Esophagus muscularis mucosa (tissue), 4 donors: ENCODE measurements at regions not wholly inside any gene's neighbourhood (a gene's known extent, or its start where the extent isn't known, plus 50 kb on each side); places are given as distances from the start of the nearest gene placed in this dataset.

Source experiments
- DNase-seq: peaks from one replicate; pipeline ENCODE4 v3.0.0-alpha.2; 2017; ENCODE audit errors: extremely low spot score
- H3K27ac ChIP-seq, 4 donors: fragments of 200-600 bp; sonication (generic); replicated peaks in 1 of 4; 1 replicate in 3 of 4; 2 replicates in 1 of 4; pipeline ENCODE4 v1.5.1; 2016 to 2019; ENCODE audit warnings: mild to moderate bottlenecking in 1 of 4
- H3K27me3 ChIP-seq, 4 donors: fragments of 200-600 bp; sonication (generic); one replicate each; pipeline versions ENCODE4 v1.5.1 to v1.6.0; 2016 to 2019
- H3K36me3 ChIP-seq, 4 donors: fragments of 200-600 bp; sonication (generic); one replicate each; pipeline ENCODE4 v1.5.1; 2016 to 2019
- H3K4me1 ChIP-seq, 4 donors: fragments of 200-600 bp; sonication (generic); one replicate each; pipeline ENCODE4 v1.5.1; 2016 to 2019
- H3K4me3 ChIP-seq, 4 donors: fragments of 200-600 bp; sonication (generic); 1 replicate in 2 of 4; 2 replicates in 2 of 4; pipeline ENCODE4 v1.5.1; 2016 to 2019; ENCODE audit warnings: mild to moderate bottlenecking in 4 of 4, moderate library complexity in 1 of 4
- H3K9me3 ChIP-seq, 4 donors: fragments of 200-600 bp; sonication (generic); 1 replicate in 3 of 4; 2 replicates in 1 of 4; pipeline ENCODE4 v1.5.1; 2016 to 2019
- CTCF ChIP-seq, 3 experiments: fragments of 200-600 bp in 2 of 3; fragments of 450-650 bp in 1 of 3; sonication (generic) in 2 of 3; IDR thresholded peaks; one replicate each; pipeline ENCODE4 v1.5.1; 2017 to 2019; ENCODE audit warnings: antibody characterized with exemption in 3 of 3, mild to moderate bottlenecking in 2 of 3, moderate library complexity in 1 of 3
- EP300 ChIP-seq: sonication (generic); formaldehyde crosslinking; IDR thresholded peaks from one replicate; pipeline ENCODE4 v1.6.1; 2017; ENCODE audit warnings: antibody characterized with exemption
- POLR2A ChIP-seq: fragments of 450-650 bp; IDR thresholded peaks from one replicate; pipeline ENCODE4 v1.6.1; 2017; ENCODE audit warnings: antibody characterized with exemption, moderate library complexity, mild to moderate bottlenecking, low read depth
- POLR2AphosphoS5 ChIP-seq, 2 donors: sonication (generic); formaldehyde crosslinking; IDR thresholded peaks; one replicate each; pipeline ENCODE4 v1.6.1; 2017; ENCODE audit warnings: antibody characterized with exemption in 2 of 2
- WGBS: methylation state at CpG from one replicate; pipeline ENCODE4 v1.1.5; 2018; 5-methylcytosine and 5-hydroxymethylcytosine counted together
- intact Hi-C: fragments of 100-400 bp; cut with DNase I; formaldehyde crosslinking; loops from one replicate; pipeline ENCODE4 v1.15.1; 2023

- intact Hi-C loops = no loop called here
Observed at GRCh38 chr3:145893331-145893730, 267.7 kb downstream of the PLOD2 start.

DNA sequence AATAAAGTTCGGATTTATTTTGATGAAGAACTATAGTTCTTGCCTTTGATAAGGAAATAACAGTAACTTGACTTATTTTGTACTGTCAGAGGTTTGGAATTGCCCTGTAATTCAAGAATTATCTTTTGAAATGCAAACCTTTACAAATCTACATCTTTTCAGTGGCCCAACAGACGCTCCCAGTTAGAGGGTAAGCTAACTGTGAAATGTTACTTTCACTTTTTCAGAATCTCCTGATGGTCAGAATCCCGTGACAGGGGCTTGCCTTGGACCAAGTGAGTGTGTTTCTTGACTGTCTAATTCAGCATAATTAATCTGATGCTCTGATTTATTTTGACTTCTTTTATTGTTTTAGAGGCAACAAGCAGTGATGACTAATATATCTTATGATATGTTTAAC, 262.5 kb downstream of the PLOD2 start:
- 56% methylated on average over 3 of the region's 3 CpGs for WGBS
- intact Hi-C loops = no loop called here
- no peaks in the 10 kb centered on the region for H3K36me3 ChIP-seq
- peaks cover 0 to 24% (median 3%) of the 10 kb centered on the region in 4 donors for H3K4me1 ChIP-seq
- H3K27ac ChIP-seq = no peak overlapping the region
- no peak for TF ChIP-seq POLR2A
- TF ChIP-seq EP300 = no peak
- TF ChIP-seq POLR2AphosphoS5 (IDR thresholded peaks at IDR 0.05) = no peak
- no peak for TF ChIP-seq CTCF (IDR thresholded peaks at IDR 0.05)
- peak overlapping the region in 2 of 4 donors; percentile 29 to 33 for H3K4me3 ChIP-seq
- no peak for DNase-seq
- H3K27me3 ChIP-seq = no peaks in the 10 kb centered on the region
- H3K9me3 ChIP-seq = no peaks in the 10 kb centered on the region

More at GRCh38 chr3:145893331-145893730, 267.7 kb downstream of the PLOD2 start:
- Histone ChIP-seq H3K4me3 (no peak overlapping the region), H3K9me3 (no peaks in the 10 kb centered on the region), H3K27ac (no peak overlapping the region), H3K36me3 (no peaks in the 10 kb centered on the region), H3K4me1 (peaks cover 0 to 8% (median 0%) of the 10 kb centered on the region in 4 donors), H3K27me3 (no peaks in the 10 kb centered on the region)
- no peak for TF ChIP-seq EP300
- TF ChIP-seq POLR2AphosphoS5 (IDR thresholded peaks at IDR 0.05) = no peak
- TF ChIP-seq POLR2A = no peak
- no peak for TF ChIP-seq CTCF (IDR thresholded peaks at IDR 0.05)
- DNase-seq = no peak
- WGBS = 75% methylated on average over 2 of the region's 2 CpGs

DNA sequence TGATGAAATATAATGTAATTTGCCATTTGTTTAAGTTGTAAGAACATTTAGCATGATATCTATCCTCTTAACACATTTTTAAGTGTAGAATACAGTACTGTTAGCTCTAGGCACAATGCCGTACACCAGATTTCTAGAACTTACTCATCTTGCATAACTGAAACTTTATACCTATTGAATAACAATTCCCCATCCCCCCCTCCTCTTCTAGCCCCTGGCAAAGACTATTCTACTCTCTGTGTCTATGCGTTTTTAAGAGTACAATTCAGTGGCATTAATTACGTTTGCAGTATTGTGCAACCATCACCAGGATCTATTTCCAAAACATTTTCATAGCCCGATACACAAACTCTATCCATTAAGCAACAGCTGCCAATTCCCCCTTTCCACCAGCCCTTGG, 261.7 kb downstream of the PLOD2 start:
- Histone ChIP-seq H3K4me3 (no peak overlapping the region), H3K27me3 (no peaks in the 10 kb centered on the region), H3K36me3 (no peaks in the 10 kb centered on the region), H3K4me1 (peaks cover 0 to 24% (median 3%) of the 10 kb centered on the region in 4 donors), H3K27ac (no peak overlapping the region), H3K9me3 (no peaks in the 10 kb centered on the region)
- intact Hi-C loops = no loop called here
- TF ChIP-seq POLR2AphosphoS5 (IDR thresholded peaks at IDR 0.05) (no peak), POLR2A (no peak)
- WGBS = 69% methylated on average over 4 of the region's 4 CpGs
- no peak for DNase-seq

- Histone ChIP-seq H3K4me3 (no peak overlapping the region), H3K27ac (no peak overlapping the region), H3K27me3 (no peaks in the 10 kb centered on the region), H3K9me3 (no peaks in the 10 kb centered on the region), H3K36me3 (no peaks in the 10 kb centered on the region), H3K4me1 (peaks cover 0 to 24% (median 3%) of the 10 kb centered on the region in 4 donors)
- 69% methylated on average over 3 of the region's 3 CpGs for WGBS
- TF ChIP-seq CTCF (IDR thresholded peaks at IDR 0.05) = no peak
- TF ChIP-seq EP300 = no peak
- no peak for TF ChIP-seq POLR2AphosphoS5 (IDR thresholded peaks at IDR 0.05)
- TF ChIP-seq POLR2A = no peak
- intact Hi-C loops = no loop called here
- no peak for DNase-seq
Observed at GRCh38 chr3:145900056-145900829, 260.7 kb downstream of the PLOD2 start.

DNA sequence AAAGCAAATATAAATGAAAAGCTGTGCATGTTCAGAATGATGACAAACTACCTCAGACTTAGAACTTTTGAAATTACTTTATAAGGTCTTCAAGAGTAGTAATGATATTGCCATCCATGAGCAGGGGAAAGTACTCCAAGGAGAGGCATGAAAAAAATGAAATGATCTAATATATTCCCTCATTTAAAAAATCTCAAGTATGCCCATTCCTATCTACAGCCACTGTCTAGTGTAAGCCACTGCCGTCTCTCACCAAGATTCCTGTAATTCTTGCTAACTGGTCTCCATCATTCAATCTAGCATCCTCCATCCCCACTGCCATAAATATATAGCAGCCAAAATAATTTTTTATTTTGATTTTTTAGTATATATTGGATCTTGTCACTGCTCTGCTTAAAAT, 258.8 kb downstream of the PLOD2 start:
- Histone ChIP-seq H3K27ac (no peak overlapping the region), H3K4me3 (no peak overlapping the region), H3K9me3 (no peaks in the 10 kb centered on the region), H3K36me3 (no peaks in the 10 kb centered on the region), H3K4me1 (peaks cover 0 to 24% (median 3%) of the 10 kb centered on the region in 4 donors), H3K27me3 (no peaks in the 10 kb centered on the region)
- WGBS = 26% methylated on average over 1 of the region's 1 CpG
- TF ChIP-seq POLR2AphosphoS5 (IDR thresholded peaks at IDR 0.05) (no peak), EP300 (no peak), POLR2A (no peak), CTCF (IDR thresholded peaks at IDR 0.05) (no peak)
- no peak for DNase-seq
- intact Hi-C loops = no loop called here
